Endothelial cell of umbilical vein (primary cell): ENCODE measurements at regions not wholly inside any gene's neighbourhood (a gene's known extent, or its start where the extent isn't known, plus 50 kb on each side); places are given as distances from the start of the nearest gene placed in this dataset.

Experiments used
- CTCF ChIP-seq, 2 donors: IDR thresholded peaks; 1 replicate in 1 of 2; 2 replicates in 1 of 2; pipeline ENCODE4 v1.5.1; 2011; ENCODE audit warnings: low read length in 2 of 2, mild to moderate bottlenecking in 2 of 2, moderate library complexity in 2 of 2, control low read depth in 1 of 2, inconsistent platforms in 1 of 2, low read depth in 1 of 2; ENCODE audit not compliant: insufficient read depth in 1 of 2; ENCODE audit errors: extremely low read depth in 1 of 2
- EZH2 ChIP-seq: IDR thresholded peaks from 2 replicates; pipeline ENCODE4 v1.6.1; 2012; ENCODE audit warnings: borderline replicate concordance, low read depth, mild to moderate bottlenecking, moderate library complexity, low read length, inconsistent platforms; ENCODE audit not compliant: severe bottlenecking

GRCh38 chr13:39943711-39944110 lies 288.2 kb downstream of the COG6 start:
- no peak for TF ChIP-seq CTCF (IDR thresholded peaks at IDR 0.05; ENCODE audit: extremely low read depth in 1 of 2, insufficient read depth in 1 of 2, low read depth in 1 of 2, low read length in 2 of 2)
- TF ChIP-seq EZH2, result no peak
